ENCODE measurements at regions not wholly inside any gene's neighbourhood (a gene's known extent, or its start where the extent isn't known, plus 50 kb on each side); places are given as distances from the start of the nearest gene placed in this dataset.

DNA sequence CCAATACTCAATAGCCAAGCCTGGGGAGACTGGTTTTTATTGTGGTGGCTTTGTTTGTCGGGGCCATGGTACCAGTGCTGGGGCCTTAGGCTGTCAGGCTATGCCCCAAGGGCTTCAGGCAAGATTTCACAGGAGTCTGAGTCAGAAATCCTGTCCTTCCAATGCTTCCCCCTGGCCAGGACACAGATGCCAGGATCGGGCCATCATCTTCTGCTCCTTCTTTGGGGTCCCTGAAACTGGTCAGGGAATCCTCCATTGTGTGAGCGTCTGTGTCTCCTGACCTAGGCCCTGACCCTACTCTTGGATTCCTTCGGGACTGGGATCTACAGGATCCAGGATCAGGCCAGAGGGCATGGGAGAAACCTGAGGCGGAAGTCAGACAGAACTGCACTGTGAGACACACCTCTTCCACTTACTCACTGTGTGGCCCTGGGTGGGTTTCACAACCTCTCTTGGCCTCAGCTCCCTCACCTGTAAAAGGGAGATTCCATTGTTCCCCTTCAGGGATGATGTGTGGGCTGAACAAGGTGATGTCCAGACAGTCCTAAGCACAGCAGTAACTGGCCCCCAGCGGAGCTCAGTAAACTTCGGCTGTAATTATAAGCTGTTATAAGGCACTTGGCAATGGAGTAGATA, 292.7 kb downstream of the UACA start:
- TF ChIP-seq, protein P1, sequence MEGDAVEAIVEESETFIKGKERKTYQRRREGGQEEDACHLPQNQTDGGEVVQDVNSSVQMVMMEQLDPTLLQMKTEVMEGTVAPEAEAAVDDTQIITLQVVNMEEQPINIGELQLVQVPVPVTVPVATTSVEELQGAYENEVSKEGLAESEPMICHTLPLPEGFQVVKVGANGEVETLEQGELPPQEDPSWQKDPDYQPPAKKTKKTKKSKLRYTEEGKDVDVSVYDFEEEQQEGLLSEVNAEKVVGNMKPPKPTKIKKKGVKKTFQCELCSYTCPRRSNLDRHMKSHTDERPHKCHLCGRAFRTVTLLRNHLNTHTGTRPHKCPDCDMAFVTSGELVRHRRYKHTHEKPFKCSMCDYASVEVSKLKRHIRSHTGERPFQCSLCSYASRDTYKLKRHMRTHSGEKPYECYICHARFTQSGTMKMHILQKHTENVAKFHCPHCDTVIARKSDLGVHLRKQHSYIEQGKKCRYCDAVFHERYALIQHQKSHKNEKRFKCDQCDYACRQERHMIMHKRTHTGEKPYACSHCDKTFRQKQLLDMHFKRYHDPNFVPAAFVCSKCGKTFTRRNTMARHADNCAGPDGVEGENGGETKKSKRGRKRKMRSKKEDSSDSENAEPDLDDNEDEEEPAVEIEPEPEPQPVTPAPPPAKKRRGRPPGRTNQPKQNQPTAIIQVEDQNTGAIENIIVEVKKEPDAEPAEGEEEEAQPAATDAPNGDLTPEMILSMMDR (IDR thresholded peaks at IDR 0.05; ENCODE audit: extremely low read depth, missing control alignments) = no peak
- DNase-seq (ENCODE audit: low spot score) = no peak

DNA sequence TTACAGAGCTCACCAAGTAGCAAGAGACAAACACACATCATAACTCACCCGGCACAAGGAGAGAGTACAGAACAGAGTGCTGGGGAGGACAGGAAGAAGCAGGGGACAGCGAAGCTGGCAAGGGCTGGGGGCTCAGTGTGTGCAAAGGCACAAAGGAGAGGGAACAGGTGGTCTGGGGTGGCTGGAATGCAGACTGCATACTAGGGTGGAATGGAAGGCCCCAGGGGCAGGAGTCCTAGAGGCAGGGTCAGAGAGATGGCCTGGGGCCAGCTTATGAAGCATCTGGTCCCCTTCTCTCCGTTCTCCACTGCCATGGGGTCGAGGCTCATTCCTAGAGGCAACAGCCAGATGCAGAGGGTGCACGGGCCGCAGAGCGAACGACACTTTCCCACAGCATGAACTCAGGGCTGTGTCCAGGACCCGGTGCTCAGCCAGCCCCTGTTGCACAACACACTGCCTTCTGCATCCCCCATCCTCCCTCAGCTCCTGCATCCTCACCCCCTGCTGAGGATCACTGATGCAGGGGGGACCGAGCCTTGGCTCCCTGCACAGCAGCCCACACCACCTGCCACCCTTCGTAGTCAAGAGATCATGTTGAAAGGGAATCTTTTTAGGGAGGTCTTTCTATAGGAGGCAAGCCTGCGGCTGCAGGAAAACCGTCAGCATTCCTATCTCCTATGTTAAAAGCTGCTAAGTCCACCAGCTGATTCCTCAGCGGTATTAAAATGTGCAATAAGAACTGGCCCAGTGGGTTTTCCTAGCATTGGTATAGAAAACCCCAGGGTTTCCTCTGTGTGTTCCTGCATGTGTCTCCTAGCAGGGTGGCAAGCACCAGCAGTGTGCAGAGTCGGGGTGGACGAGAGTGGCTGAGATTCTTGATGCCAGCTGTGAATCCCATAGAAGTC, 293.5 kb downstream of the UACA start:
- no peak for DNase-seq (ENCODE audit: low spot score)
- TF ChIP-seq, protein P1 (IDR thresholded peaks at IDR 0.05; ENCODE audit: extremely low read depth, missing control alignments) = no peak

GRCh38 chr15:70469182-70469581, 294.2 kb downstream of the UACA start:
- TF ChIP-seq, protein P1 (IDR thresholded peaks at IDR 0.05; ENCODE audit: extremely low read depth, missing control alignments) = no peak

GRCh38 chr15:70466895-70467529, 296.3 kb downstream of the UACA start:
- TF ChIP-seq, protein P1 (IDR thresholded peaks at IDR 0.05; ENCODE audit: extremely low read depth, missing control alignments) = peak; percentile 80
- peak; percentile 69 for DNase-seq (ENCODE audit: low spot score)

More at GRCh38 chr15:70469182-70469581, 294.2 kb downstream of the UACA start:
- no peak for DNase-seq (ENCODE audit: low spot score)

DNA sequence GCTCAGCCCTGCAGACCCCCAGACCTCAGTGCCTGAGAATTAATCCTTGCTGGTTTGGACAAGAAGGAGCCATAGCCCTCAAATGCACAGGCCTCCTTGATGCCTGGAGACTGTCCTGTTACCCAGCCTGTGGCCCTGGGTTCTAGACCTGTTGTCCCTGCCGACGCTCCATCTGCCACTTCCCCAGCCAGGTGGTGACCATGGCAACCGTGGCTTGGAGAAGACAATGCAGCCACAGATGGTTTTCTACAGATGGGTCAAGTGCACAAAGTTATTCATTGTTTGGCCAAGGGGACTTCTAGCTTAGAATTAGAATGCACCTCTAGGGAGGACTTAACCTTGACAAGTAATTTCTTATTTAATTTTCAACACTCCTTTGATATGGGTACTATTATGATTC, 297.1 kb downstream of the UACA start:
- DNase-seq (ENCODE audit: low spot score) = no peak
- TF ChIP-seq, protein P1 (IDR thresholded peaks at IDR 0.05; ENCODE audit: extremely low read depth, missing control alignments) = no peak

GRCh38 chr15:70465812-70466211, 297.5 kb downstream of the UACA start:
- no peak for DNase-seq (ENCODE audit: low spot score)
- TF ChIP-seq, protein P1 (IDR thresholded peaks at IDR 0.05; ENCODE audit: extremely low read depth, missing control alignments) = no peak

DNA sequence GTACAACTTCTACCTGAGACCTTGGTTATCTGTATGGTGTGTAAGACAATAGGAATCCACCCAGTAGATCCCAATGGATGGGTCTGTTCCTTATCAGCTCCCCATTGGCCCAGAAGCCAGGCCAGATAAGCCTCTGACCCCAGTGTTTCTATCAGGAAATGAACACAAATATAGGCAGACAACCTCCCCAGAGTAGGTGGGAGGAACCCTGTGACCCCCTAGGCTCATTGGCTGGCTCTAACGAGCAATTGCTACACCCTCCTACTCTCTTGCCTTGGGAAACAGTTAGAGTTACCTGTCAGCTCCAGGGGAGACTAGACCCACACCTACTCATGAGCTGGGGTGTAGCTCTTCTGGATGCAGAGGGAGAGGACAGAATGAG, 299.9 kb downstream of the UACA start:
- TF ChIP-seq, protein P1 (IDR thresholded peaks at IDR 0.05; ENCODE audit: extremely low read depth, missing control alignments) = no peak
- DNase-seq (ENCODE audit: low spot score) = peak; percentile 61
